ENCODE measurements at regions not wholly inside any gene's neighbourhood (a gene's known extent, or its start where the extent isn't known, plus 50 kb on each side); places are given as distances from the start of the nearest gene placed in this dataset.

GRCh38 chr6:145318952-145319351, 416.4 kb downstream of the EPM2A start:
- ATAC-seq (no peak), DNase-seq (no peak), FAIRE-seq (no peak)
- H3K27ac ChIP-seq, result no peak overlapping the region
- H3K36me3 ChIP-seq, result no peaks in the 10 kb centered on the region
- H3K9me3 ChIP-seq, result no peaks in the 10 kb centered on the region
- intact Hi-C loops (cut with DNase I), result no loop called here
- no peaks in the 10 kb centered on the region for H3K27me3 ChIP-seq
- no peaks in the 10 kb centered on the region for H3K4me1 ChIP-seq
- TF ChIP-seq, protein P1, sequence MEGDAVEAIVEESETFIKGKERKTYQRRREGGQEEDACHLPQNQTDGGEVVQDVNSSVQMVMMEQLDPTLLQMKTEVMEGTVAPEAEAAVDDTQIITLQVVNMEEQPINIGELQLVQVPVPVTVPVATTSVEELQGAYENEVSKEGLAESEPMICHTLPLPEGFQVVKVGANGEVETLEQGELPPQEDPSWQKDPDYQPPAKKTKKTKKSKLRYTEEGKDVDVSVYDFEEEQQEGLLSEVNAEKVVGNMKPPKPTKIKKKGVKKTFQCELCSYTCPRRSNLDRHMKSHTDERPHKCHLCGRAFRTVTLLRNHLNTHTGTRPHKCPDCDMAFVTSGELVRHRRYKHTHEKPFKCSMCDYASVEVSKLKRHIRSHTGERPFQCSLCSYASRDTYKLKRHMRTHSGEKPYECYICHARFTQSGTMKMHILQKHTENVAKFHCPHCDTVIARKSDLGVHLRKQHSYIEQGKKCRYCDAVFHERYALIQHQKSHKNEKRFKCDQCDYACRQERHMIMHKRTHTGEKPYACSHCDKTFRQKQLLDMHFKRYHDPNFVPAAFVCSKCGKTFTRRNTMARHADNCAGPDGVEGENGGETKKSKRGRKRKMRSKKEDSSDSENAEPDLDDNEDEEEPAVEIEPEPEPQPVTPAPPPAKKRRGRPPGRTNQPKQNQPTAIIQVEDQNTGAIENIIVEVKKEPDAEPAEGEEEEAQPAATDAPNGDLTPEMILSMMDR (IDR thresholded peaks at IDR 0.05), result no peak
- H3K4me3 ChIP-seq, result no peak overlapping the region

DNA sequence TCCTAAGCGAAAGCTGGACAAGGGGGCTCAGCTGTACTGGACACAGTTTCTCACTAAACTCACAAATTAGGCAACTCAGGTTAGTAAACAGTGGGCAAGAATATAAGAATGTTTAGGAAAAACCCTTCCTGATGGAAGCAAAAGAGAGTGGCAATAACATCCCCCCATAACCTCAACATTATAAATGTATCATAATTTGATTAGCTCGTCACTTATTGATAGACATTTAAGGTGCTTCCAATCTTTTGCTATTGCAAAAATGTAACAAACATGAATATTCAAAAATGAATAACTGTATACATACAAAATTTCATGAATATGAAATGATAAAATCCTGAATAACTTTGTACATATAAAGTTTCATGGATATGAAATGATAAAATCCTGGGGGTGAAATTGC, 415.7 kb downstream of the EPM2A start:
- intact Hi-C loops (cut with DNase I), result no loop called here
- ATAC-seq (no peak), DNase-seq (no peak), FAIRE-seq (no peak)
- H3K27me3 ChIP-seq, result no peaks in the 10 kb centered on the region
- no peaks in the 10 kb centered on the region for H3K36me3 ChIP-seq
- H3K27ac ChIP-seq, result no peak overlapping the region
- no peak overlapping the region for H3K4me3 ChIP-seq
- no peaks in the 10 kb centered on the region for H3K4me1 ChIP-seq
- H3K9me3 ChIP-seq, result no peaks in the 10 kb centered on the region
- TF ChIP-seq, protein P1 (IDR thresholded peaks at IDR 0.05), result no peak
- 81 to 82% methylated on average over 2 of the region's 2 CpGs for WGBS, 2 donors

GRCh38 chr6:145323646-145324045, 411.7 kb downstream of the EPM2A start:
- DNase-seq, result no peak
- Histone ChIP-seq H3K36me3 (no peaks in the 10 kb centered on the region), H3K27ac (no peak overlapping the region), H3K27me3 (no peaks in the 10 kb centered on the region), H3K4me1 (no peaks in the 10 kb centered on the region), H3K4me3 (no peak overlapping the region), H3K9me3 (no peaks in the 10 kb centered on the region)
- ATAC-seq, result no peak
- intact Hi-C loops (cut with DNase I), result no loop called here
- 40 to 62% methylated on average over 1 of the region's 1 CpG for WGBS, 2 donors
- TF ChIP-seq, protein P1 (IDR thresholded peaks at IDR 0.05), result no peak
- no peak for FAIRE-seq

GRCh38 chr6:145327586-145327985, 407.7 kb downstream of the EPM2A start:
- H3K4me1 ChIP-seq, result no peaks in the 10 kb centered on the region
- H3K27ac ChIP-seq, result no peak overlapping the region
- no peak for ATAC-seq
- FAIRE-seq, result no peak
- TF ChIP-seq, protein P1 (IDR thresholded peaks at IDR 0.05), result no peak
- H3K27me3 ChIP-seq, result no peaks in the 10 kb centered on the region
- H3K9me3 ChIP-seq, result no peaks in the 10 kb centered on the region
- H3K36me3 ChIP-seq, result no peaks in the 10 kb centered on the region
- 29 to 39% methylated on average over 2 of the region's 2 CpGs for WGBS, 2 donors
- no peak overlapping the region for H3K4me3 ChIP-seq
- intact Hi-C loops (cut with DNase I), result no loop called here
- no peak for DNase-seq

DNA sequence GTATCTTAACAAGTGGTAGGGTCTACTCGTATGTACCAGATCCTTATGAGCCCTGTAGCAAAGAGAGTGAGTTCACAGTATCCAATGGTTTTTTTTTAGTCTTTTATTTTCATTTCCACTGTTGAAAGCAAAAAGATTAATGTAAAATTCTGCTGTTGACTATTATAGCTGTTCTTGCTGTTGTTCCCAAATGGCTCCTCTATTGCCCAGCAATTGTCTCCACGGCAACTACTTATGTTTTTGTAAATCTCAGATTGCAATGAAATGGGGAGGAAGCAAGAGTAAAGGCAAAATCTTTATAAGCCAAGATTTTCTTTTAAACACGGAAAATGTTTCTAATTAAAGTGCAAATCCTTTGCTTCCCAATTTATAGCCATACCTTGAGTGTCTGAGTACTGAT, 406.1 kb downstream of the EPM2A start:
- DNase-seq (no peak), ATAC-seq (no peak), FAIRE-seq (no peak)
- no peak overlapping the region for H3K4me3 ChIP-seq
- intact Hi-C loops (cut with DNase I), result no loop called here
- no peaks in the 10 kb centered on the region for H3K9me3 ChIP-seq
- no peaks in the 10 kb centered on the region for H3K4me1 ChIP-seq
- TF ChIP-seq, protein P1 (IDR thresholded peaks at IDR 0.05), result no peak
- H3K27ac ChIP-seq, result no peak overlapping the region
- no peaks in the 10 kb centered on the region for H3K36me3 ChIP-seq
- H3K27me3 ChIP-seq, result no peaks in the 10 kb centered on the region
- 59 to 66% methylated on average over 3 of the region's 3 CpGs for WGBS, 2 donors
